ENCODE measurements at regions not wholly inside any gene's neighbourhood (a gene's known extent, or its start where the extent isn't known, plus 50 kb on each side); places are given as distances from the start of the nearest gene placed in this dataset.

- TF ChIP-seq CTCF (IDR thresholded peaks at IDR 0.05) (no peak), POLR2A (IDR thresholded peaks at IDR 0.05) (no peak), EP300 (IDR thresholded peaks at IDR 0.05) (no peak)
Observed at GRCh38 chr2:239482778-239483712, 82.2 kb upstream of the HDAC4 start.

Measured in tibial nerve (tissue), 4 donors.